ENCODE measurements at regions not wholly inside any gene's neighbourhood (a gene's known extent, or its start where the extent isn't known, plus 50 kb on each side); places are given as distances from the start of the nearest gene placed in this dataset.

DNA sequence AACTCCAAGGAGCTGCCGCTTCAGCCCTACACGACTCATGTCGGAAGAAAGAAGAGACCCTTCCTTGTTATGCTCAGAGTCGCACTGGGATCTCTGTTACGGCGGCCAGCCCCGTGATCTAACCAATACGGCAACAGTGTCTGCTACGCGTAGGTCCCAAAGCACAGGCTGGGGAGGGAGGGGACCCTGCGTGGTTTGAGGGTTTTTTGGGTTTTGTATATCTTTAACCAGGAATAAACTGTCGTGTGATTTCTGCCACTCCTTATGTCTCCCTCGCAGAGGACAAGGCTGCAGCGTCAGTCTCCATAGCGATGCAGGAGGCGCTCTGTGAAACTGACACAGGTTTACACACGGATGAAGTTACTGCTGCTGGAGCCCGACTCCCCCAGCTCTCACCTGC, 60.0 kb upstream of the DIO3 start (continued):
- TF ChIP-seq STAT1 (IDR thresholded peaks at IDR 0.05; ENCODE audit: unreplicated experiment) (no peak), NANOG (IDR thresholded peaks at IDR 0.05; ENCODE audit: borderline replicate concordance) (no peak)
- TF ChIP-seq, protein P1, sequence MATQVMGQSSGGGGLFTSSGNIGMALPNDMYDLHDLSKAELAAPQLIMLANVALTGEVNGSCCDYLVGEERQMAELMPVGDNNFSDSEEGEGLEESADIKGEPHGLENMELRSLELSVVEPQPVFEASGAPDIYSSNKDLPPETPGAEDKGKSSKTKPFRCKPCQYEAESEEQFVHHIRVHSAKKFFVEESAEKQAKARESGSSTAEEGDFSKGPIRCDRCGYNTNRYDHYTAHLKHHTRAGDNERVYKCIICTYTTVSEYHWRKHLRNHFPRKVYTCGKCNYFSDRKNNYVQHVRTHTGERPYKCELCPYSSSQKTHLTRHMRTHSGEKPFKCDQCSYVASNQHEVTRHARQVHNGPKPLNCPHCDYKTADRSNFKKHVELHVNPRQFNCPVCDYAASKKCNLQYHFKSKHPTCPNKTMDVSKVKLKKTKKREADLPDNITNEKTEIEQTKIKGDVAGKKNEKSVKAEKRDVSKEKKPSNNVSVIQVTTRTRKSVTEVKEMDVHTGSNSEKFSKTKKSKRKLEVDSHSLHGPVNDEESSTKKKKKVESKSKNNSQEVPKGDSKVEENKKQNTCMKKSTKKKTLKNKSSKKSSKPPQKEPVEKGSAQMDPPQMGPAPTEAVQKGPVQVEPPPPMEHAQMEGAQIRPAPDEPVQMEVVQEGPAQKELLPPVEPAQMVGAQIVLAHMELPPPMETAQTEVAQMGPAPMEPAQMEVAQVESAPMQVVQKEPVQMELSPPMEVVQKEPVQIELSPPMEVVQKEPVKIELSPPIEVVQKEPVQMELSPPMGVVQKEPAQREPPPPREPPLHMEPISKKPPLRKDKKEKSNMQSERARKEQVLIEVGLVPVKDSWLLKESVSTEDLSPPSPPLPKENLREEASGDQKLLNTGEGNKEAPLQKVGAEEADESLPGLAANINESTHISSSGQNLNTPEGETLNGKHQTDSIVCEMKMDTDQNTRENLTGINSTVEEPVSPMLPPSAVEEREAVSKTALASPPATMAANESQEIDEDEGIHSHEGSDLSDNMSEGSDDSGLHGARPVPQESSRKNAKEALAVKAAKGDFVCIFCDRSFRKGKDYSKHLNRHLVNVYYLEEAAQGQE (IDR thresholded peaks at IDR 0.05; ENCODE audit: unreplicated experiment): no peak

DNA sequence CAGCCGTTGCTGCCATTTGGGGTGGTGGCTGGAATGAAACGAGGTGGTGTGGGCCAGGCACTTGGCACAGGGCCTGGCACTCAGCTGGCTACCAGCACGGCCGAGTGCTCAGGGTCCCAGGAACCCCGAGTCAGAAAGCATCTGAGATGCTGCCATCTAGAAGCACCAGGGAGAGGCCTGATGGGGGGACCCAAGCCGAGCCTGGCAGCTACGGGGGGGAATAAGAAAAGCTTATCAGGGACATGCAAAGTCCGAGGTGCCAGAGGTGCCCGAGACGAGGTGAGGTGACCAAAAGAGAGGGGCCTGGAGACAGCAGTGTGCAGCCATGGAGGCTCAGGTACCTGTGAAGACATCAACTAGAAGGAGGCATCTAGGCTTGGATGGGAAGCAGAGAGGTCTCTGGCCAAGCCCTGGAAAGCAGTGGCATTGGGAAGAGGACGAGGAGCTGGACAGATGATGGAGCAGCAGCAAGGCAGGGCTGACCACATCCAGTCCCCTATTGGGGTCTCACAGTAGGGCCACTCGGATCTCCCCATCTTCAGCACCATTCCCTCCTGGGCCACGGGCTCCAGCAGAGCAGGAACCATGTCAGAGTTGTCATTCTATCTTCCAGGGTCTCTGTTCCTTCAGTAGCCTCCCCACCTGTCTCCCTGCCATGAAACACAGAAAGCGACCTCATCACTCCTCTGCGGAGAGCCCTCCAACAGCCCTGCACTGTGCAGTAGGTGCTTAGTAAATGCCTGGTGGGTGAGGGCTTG, 59.3 kb upstream of the DIO3 start:
- Mint-ChIP-seq H3K4me3 (no peak overlapping the region), H3K27me3 (ENCODE audit: insufficient read depth, low read depth, poor library complexity) (peaks cover 11% of the 10 kb centered on the region), H3K36me3 (ENCODE audit: low read depth) (no peaks in the 10 kb centered on the region), H3K27ac (no peak overlapping the region), H3K9me3 (peaks cover 3% of the 10 kb centered on the region; the same call in 1 of the 3 replicates), H3K4me1 (peaks cover 8% of the 10 kb centered on the region)
- DNase-seq (ENCODE audit: low spot score) (no peak), ATAC-seq (no peak)
- H3K4me2 ChIP-seq: no peak overlapping the region
- no peaks in the 10 kb centered on the region for H4K20me1 ChIP-seq (replicated peaks; ENCODE audit: insufficient read depth)
- H3K27me3 ChIP-seq (ENCODE audit: insufficient read depth): no peaks in the 10 kb centered on the region
- H2AFZ ChIP-seq: no peak overlapping the region
- no peaks in the 10 kb centered on the region for H3K79me2 ChIP-seq (replicated peaks; ENCODE audit: insufficient read depth)
- no peaks in the 10 kb centered on the region; the same call in 1 of the 2 replicates for H3K4me1 ChIP-seq (ENCODE audit: insufficient read depth)
- no peak overlapping the region for H3K4me3 ChIP-seq
- H3K9me2 ChIP-seq (ENCODE audit: insufficient read depth): no peaks in the 10 kb centered on the region
- H3K27ac ChIP-seq (ENCODE audit: low read depth): no peak overlapping the region
- H3K36me3 ChIP-seq (ENCODE audit: insufficient read depth): no peaks in the 10 kb centered on the region
- no peaks in the 10 kb centered on the region for H3F3A ChIP-seq (replicated peaks; ENCODE audit: low read depth)
- no peak for TF ChIP-seq JUNB (IDR thresholded peaks at IDR 0.05; ENCODE audit: unreplicated experiment)
- no peak for TF ChIP-seq ZNF331 (CRISPR knock-in tag; IDR thresholded peaks at IDR 0.05; ENCODE audit: low read depth)
- TF ChIP-seq, protein P2, sequence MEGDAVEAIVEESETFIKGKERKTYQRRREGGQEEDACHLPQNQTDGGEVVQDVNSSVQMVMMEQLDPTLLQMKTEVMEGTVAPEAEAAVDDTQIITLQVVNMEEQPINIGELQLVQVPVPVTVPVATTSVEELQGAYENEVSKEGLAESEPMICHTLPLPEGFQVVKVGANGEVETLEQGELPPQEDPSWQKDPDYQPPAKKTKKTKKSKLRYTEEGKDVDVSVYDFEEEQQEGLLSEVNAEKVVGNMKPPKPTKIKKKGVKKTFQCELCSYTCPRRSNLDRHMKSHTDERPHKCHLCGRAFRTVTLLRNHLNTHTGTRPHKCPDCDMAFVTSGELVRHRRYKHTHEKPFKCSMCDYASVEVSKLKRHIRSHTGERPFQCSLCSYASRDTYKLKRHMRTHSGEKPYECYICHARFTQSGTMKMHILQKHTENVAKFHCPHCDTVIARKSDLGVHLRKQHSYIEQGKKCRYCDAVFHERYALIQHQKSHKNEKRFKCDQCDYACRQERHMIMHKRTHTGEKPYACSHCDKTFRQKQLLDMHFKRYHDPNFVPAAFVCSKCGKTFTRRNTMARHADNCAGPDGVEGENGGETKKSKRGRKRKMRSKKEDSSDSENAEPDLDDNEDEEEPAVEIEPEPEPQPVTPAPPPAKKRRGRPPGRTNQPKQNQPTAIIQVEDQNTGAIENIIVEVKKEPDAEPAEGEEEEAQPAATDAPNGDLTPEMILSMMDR (conservative IDR thresholded peaks at IDR 0.05; ENCODE audit: low read depth in 2 of 2): no peak
- TF ChIP-seq, protein P1 (IDR thresholded peaks at IDR 0.05; ENCODE audit: unreplicated experiment): no peak
- TF ChIP-seq POLR2AphosphoS5 (IDR thresholded peaks at IDR 0.05; ENCODE audit: low read depth): no peak
- TF ChIP-seq, protein P3, sequence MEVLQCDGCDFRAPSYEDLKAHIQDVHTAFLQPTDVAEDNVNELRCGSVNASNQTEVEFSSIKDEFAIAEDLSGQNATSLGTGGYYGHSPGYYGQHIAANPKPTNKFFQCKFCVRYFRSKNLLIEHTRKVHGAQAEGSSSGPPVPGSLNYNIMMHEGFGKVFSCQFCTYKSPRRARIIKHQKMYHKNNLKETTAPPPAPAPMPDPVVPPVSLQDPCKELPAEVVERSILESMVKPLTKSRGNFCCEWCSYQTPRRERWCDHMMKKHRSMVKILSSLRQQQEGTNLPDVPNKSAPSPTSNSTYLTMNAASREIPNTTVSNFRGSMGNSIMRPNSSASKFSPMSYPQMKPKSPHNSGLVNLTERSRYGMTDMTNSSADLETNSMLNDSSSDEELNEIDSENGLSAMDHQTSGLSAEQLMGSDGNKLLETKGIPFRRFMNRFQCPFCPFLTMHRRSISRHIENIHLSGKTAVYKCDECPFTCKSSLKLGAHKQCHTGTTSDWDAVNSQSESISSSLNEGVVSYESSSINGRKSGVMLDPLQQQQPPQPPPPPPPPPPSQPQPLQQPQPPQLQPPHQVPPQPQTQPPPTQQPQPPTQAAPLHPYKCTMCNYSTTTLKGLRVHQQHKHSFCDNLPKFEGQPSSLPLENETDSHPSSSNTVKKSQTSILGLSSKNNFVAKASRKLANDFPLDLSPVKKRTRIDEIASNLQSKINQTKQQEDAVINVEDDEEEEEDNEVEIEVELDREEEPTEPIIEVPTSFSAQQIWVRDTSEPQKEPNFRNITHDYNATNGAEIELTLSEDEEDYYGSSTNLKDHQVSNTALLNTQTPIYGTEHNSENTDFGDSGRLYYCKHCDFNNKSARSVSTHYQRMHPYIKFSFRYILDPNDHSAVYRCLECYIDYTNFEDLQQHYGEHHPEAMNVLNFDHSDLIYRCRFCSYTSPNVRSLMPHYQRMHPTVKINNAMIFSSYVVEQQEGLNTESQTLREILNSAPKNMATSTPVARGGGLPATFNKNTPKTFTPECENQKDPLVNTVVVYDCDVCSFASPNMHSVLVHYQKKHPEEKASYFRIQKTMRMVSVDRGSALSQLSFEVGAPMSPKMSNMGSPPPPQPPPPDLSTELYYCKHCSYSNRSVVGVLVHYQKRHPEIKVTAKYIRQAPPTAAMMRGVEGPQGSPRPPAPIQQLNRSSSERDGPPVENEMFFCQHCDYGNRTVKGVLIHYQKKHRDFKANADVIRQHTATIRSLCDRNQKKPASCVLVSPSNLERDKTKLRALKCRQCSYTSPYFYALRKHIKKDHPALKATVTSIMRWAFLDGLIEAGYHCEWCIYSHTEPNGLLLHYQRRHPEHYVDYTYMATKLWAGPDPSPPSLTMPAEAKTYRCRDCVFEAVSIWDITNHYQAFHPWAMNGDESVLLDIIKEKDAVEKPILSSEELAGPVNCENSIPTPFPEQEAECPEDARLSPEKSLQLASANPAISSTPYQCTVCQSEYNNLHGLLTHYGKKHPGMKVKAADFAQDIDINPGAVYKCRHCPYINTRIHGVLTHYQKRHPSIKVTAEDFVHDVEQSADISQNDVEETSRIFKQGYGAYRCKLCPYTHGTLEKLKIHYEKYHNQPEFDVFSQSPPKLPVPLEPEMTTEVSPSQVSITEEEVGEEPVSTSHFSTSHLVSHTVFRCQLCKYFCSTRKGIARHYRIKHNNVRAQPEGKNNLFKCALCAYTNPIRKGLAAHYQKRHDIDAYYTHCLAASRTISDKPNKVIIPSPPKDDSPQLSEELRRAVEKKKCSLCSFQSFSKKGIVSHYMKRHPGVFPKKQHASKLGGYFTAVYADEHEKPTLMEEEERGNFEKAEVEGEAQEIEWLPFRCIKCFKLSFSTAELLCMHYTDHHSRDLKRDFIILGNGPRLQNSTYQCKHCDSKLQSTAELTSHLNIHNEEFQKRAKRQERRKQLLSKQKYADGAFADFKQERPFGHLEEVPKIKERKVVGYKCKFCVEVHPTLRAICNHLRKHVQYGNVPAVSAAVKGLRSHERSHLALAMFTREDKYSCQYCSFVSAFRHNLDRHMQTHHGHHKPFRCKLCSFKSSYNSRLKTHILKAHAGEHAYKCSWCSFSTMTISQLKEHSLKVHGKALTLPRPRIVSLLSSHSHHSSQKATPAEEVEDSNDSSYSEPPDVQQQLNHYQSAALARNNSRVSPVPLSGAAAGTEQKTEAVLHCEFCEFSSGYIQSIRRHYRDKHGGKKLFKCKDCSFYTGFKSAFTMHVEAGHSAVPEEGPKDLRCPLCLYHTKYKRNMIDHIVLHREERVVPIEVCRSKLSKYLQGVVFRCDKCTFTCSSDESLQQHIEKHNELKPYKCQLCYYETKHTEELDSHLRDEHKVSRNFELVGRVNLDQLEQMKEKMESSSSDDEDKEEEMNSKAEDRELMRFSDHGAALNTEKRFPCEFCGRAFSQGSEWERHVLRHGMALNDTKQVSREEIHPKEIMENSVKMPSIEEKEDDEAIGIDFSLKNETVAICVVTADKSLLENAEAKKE (CRISPR knock-in tag; IDR thresholded peaks at IDR 0.05): no peak
